Sigmoid colon (tissue), 4 donors: ENCODE measurements at regions not wholly inside any gene's neighbourhood (a gene's known extent, or its start where the extent isn't known, plus 50 kb on each side); places are given as distances from the start of the nearest gene placed in this dataset.

Experiments used
- CTCF ChIP-seq, 4 experiments: fragments of 450-650 bp in 3 of 4; fragments of 200-600 bp in 1 of 4; IDR thresholded peaks; one replicate each; pipeline ENCODE4 v1.5.1; 2016 to 2019; ENCODE audit warnings: antibody characterized with exemption in 4 of 4, mild to moderate bottlenecking in 3 of 4, moderate library complexity in 2 of 4
- POLR2A ChIP-seq, 2 donors: fragments of 450-650 bp; IDR thresholded peaks; one replicate each; pipeline ENCODE4 v1.6.1; 2016; ENCODE audit warnings: antibody characterized with exemption in 2 of 2, mild to moderate bottlenecking in 2 of 2, moderate library complexity in 2 of 2
- POLR2AphosphoS5 ChIP-seq, 4 donors: sonication (generic); formaldehyde crosslinking; IDR thresholded peaks; one replicate each; pipeline ENCODE4 v1.6.1; 2017; ENCODE audit warnings: antibody characterized with exemption in 4 of 4

- TF ChIP-seq POLR2A (IDR thresholded peaks at IDR 0.05) (no peak), CTCF (IDR thresholded peaks at IDR 0.05) (peak; percentile 55 to 63 (median 61)), POLR2AphosphoS5 (IDR thresholded peaks at IDR 0.05) (no peak)
Observed at GRCh38 chr2:59301466-59302402, 1060.6 kb upstream of the FANCL start.
